B cell (primary cell): ENCODE measurements at regions not wholly inside any gene's neighbourhood (a gene's known extent, or its start where the extent isn't known, plus 50 kb on each side); places are given as distances from the start of the nearest gene placed in this dataset.

ENCODE experiments used
- ATAC-seq: fragments of 200-7000 bp; cut with Tn5 transposase; one replicate; pipeline ENCODE4 v1.10.0; 2021; ENCODE audit warnings: low read depth, mild to moderate bottlenecking, moderate number of reproducible peaks, moderate library complexity
- CTCF ChIA-PET: fragments of 350-600 bp; sonication (Branson Sonifier 250); formaldehyde crosslinking; loops from one replicate; lab custom pipeline; 2021; ENCODE audit warnings: antibody characterized with exemption, inconsistent platforms; lab: Charles Lee
- POLR2A ChIA-PET: fragments of 350-600 bp; sonication (Branson Sonifier 250); formaldehyde crosslinking; loops from one replicate; lab custom pipeline; 2021; ENCODE audit warnings: antibody characterized with exemption; lab: Charles Lee
- DNase-seq: peaks from one replicate; pipeline ENCODE4 v3.0.0; 2013
- H2AFZ ChIP-seq: 2 replicates; pipeline ENCODE4 v1.6.1; 2012; ENCODE audit warnings: mild to moderate bottlenecking, low read depth, low read length; ENCODE audit not compliant: insufficient read depth, poor library complexity, severe bottlenecking
- H3K27ac ChIP-seq, 2 donors: 1 replicate in 1 of 2; 2 replicates in 1 of 2; pipeline ENCODE4 v1.5.1; 2012 to 2013; ENCODE audit warnings: low read length in 2 of 2, mild to moderate bottlenecking in 2 of 2, moderate library complexity in 1 of 2
- H3K27me3 ChIP-seq, 4 experiments: fragments of 200-600 bp in 1 of 4; sonication (generic) in 1 of 4; replicated peaks in 1 of 4; 1 replicate in 2 of 4; 2 replicates in 2 of 4; pipeline versions ENCODE4 v1.6.1 to v1.7.0; 2013 to 2016; ENCODE audit warnings: low read length in 3 of 4, mild to moderate bottlenecking in 2 of 4, mixed read lengths in 1 of 4, moderate library complexity in 1 of 4; ENCODE audit not compliant: insufficient read depth in 4 of 4, control insufficient read depth in 3 of 4; ENCODE audit errors: control extremely low read depth in 1 of 4
- H3K36me3 ChIP-seq, 2 experiments: replicated peaks in 1 of 2; 1 replicate in 1 of 2; 2 replicates in 1 of 2; pipeline versions ENCODE4 v1.6.1 to v1.7.1; 2013; ENCODE audit warnings: low read length in 1 of 2; ENCODE audit not compliant: insufficient read depth in 2 of 2, control insufficient read depth in 1 of 2; ENCODE audit errors: control extremely low read depth in 1 of 2, extremely low read depth in 1 of 2
- H3K4me1 ChIP-seq, 2 donors: fragments of 200-600 bp in 1 of 2; sonication (generic) in 1 of 2; 1 replicate in 1 of 2; 2 replicates in 1 of 2; pipeline versions ENCODE4 v1.5.1 to v1.6.1; 2013 to 2017; ENCODE audit warnings: low read length in 2 of 2; ENCODE audit not compliant: control insufficient read depth in 2 of 2, insufficient read depth in 2 of 2
- H3K4me2 ChIP-seq: replicated peaks from 2 replicates; pipeline ENCODE3; 2012; ENCODE audit warnings: mild to moderate bottlenecking, low read depth, low read length; ENCODE audit not compliant: poor library complexity, severe bottlenecking
- H3K4me3 ChIP-seq, 5 experiments: fragments of 200-600 bp in 1 of 5; sonication (generic) in 1 of 5; 1 replicate in 3 of 5; 2 replicates in 2 of 5; pipeline versions ENCODE4 v1.5.1 to v1.7.0; 2011 to 2016; ENCODE audit warnings: low read length in 4 of 5, mild to moderate bottlenecking in 4 of 5, low read depth in 2 of 5, control low read depth in 1 of 5, moderate library complexity in 1 of 5; ENCODE audit not compliant: insufficient read depth in 1 of 5; ENCODE audit errors: control extremely low read depth in 1 of 5, extremely low read depth in 1 of 5
- H3K79me2 ChIP-seq: fragments of 200-600 bp; sonication (generic); one replicate; pipeline ENCODE4 v1.6.0; 2016; ENCODE audit warnings: low read length; ENCODE audit not compliant: control insufficient read depth, insufficient read depth
- H3K9ac ChIP-seq: fragments of 200-600 bp; sonication (generic); 2 replicates; pipeline ENCODE4 v1.6.1; 2017; ENCODE audit warnings: mild to moderate bottlenecking, low read length, moderate library complexity
- H3K9me3 ChIP-seq, 3 donors: one replicate each; pipeline versions ENCODE4 v1.6.1 to v1.7.1; 2013; ENCODE audit warnings: low read length in 2 of 3; ENCODE audit not compliant: control insufficient read depth in 2 of 3, insufficient read depth in 1 of 3; ENCODE audit errors: control extremely low read depth in 1 of 3
- H4K20me1 ChIP-seq: 2 replicates; pipeline ENCODE4 v1.6.0; 2012; ENCODE audit warnings: mild to moderate bottlenecking, low read length; ENCODE audit not compliant: insufficient read depth, control insufficient read depth, poor library complexity, severe bottlenecking
- H3K27ac Mint-ChIP-seq: one replicate; pipeline ENCODE4 v1.8.0; 2021; ENCODE audit warnings: mixed read lengths
- H3K27me3 Mint-ChIP-seq: one replicate; pipeline ENCODE4 v1.8.0; 2021; ENCODE audit warnings: mixed read lengths
- H3K4me1 Mint-ChIP-seq: one replicate; pipeline ENCODE4 v1.8.0; 2021; ENCODE audit warnings: mixed read lengths
- H3K4me3 Mint-ChIP-seq: one replicate; pipeline ENCODE4 v1.8.0; 2021; ENCODE audit warnings: mixed read lengths
- H3K9me3 Mint-ChIP-seq: one replicate; pipeline ENCODE4 v1.8.0; 2022; ENCODE audit warnings: mixed read lengths; ENCODE audit not compliant: insufficient read depth
- CTCF ChIP-seq: fragments of 200-600 bp; IDR thresholded peaks from one replicate; pipeline ENCODE4 v1.8.0; 2022; ENCODE audit warnings: antibody characterized with exemption, mild to moderate bottlenecking
- EZH2 ChIP-seq: IDR thresholded peaks from 2 replicates; pipeline ENCODE4 v1.6.1; 2012; ENCODE audit warnings: borderline replicate concordance, low read depth, mild to moderate bottlenecking, moderate library complexity, low read length; ENCODE audit not compliant: insufficient read depth, poor library complexity, severe bottlenecking
- WGBS: methylation state at CpG from one replicate; pipeline ENCODE4 v1.1.5; 2013; ENCODE audit warnings: missing lambda C conversion rate; ENCODE audit not compliant: insufficient coverage; 5-methylcytosine and 5-hydroxymethylcytosine counted together
- intact Hi-C: fragments of 100-400 bp; cut with micrococcal nuclease; formaldehyde crosslinking; loops from one replicate; pipeline ENCODE4 v1.10.0; 2022

GRCh38 chr13:95367309-95367843, 66.1 kb upstream of the ABCC4 start:
- H3K4me2 ChIP-seq, result no peak overlapping the region
- ATAC-seq, result no peak
- no peak overlapping the region for H3K4me3 ChIP-seq
- ChIA-PET CTCF (no interaction called here), POLR2A (no interaction called here)
- no peaks in the 10 kb centered on the region for H3K4me1 ChIP-seq
- no peaks in the 10 kb centered on the region for H3K9me3 Mint-ChIP-seq
- intact Hi-C loops, result no loop called here
- TF ChIP-seq CTCF (no peak), EZH2 (no peak)
- no peak overlapping the region for H2AFZ ChIP-seq
- no peaks in the 10 kb centered on the region for H3K4me1 Mint-ChIP-seq
- H3K9me3 ChIP-seq, result peaks cover 0 to 8% (median 0%) of the 10 kb centered on the region in 3 donors
- H3K36me3 ChIP-seq, result no peaks in the 10 kb centered on the region
- H3K27me3 Mint-ChIP-seq, result peaks cover 9% of the 10 kb centered on the region
- no peaks in the 10 kb centered on the region for H4K20me1 ChIP-seq
- no peaks in the 10 kb centered on the region for H3K79me2 ChIP-seq
- DNase-seq, result no peak
- no peak overlapping the region for H3K27ac ChIP-seq
- 25% methylated on average over 2 of the region's 6 CpGs for WGBS
- H3K9ac ChIP-seq, result no peak overlapping the region
- H3K27me3 ChIP-seq, result peaks cover 0 to 3% (median 1%) of the 10 kb centered on the region in 4 experiments
- H3K4me3 Mint-ChIP-seq, result no peak overlapping the region
- no peak overlapping the region for H3K27ac Mint-ChIP-seq

- H3K4me3 ChIP-seq, result no peak overlapping the region
- no peak overlapping the region for H2AFZ ChIP-seq
- no peaks in the 10 kb centered on the region for H3K4me1 Mint-ChIP-seq
- WGBS, result 63% methylated on average over 1 of the region's 4 CpGs
- peaks cover 0 to 3% (median 1%) of the 10 kb centered on the region in 4 experiments for H3K27me3 ChIP-seq
- H3K9me3 ChIP-seq, result peaks cover 0 to under 1% (median 0%) of the 10 kb centered on the region in 3 donors
- ChIA-PET POLR2A (no interaction called here), CTCF (interaction anchor here (1.5 kb wide), 1 partner anchor 35 kb away, joined by 5 read pairs; no protein-coding TSS in a partner anchor)
- no peak overlapping the region for H3K27ac Mint-ChIP-seq
- H4K20me1 ChIP-seq, result no peaks in the 10 kb centered on the region
- H3K4me1 ChIP-seq, result no peaks in the 10 kb centered on the region
- ATAC-seq, result no peak
- no peak overlapping the region for H3K4me3 Mint-ChIP-seq
- H3K9me3 Mint-ChIP-seq, result no peaks in the 10 kb centered on the region
- intact Hi-C loops, result no loop called here
- no peaks in the 10 kb centered on the region for H3K36me3 ChIP-seq
- no peak overlapping the region for H3K4me2 ChIP-seq
- DNase-seq, result no peak
- peaks cover 8% of the 10 kb centered on the region for H3K27me3 Mint-ChIP-seq
- no peak overlapping the region for H3K27ac ChIP-seq
- H3K79me2 ChIP-seq, result no peaks in the 10 kb centered on the region
- no peak for TF ChIP-seq EZH2
- no peak for TF ChIP-seq CTCF
- H3K9ac ChIP-seq, result no peak overlapping the region
Observed at GRCh38 chr13:95368998-95369397, 67.7 kb upstream of the ABCC4 start.
